GM12874 (cell line): ENCODE measurements at regions not wholly inside any gene's neighbourhood (a gene's known extent, or its start where the extent isn't known, plus 50 kb on each side); places are given as distances from the start of the nearest gene placed in this dataset.

Source experiments
- CTCF ChIP-seq: IDR thresholded peaks from 2 replicates; pipeline ENCODE4 v1.5.1; 2011; ENCODE audit warnings: low read depth, mild to moderate bottlenecking, control low read depth, low read length, moderate library complexity; ENCODE audit not compliant: insufficient read depth

GRCh38 chr2:7673853-7674252 is 756.6 kb downstream of the RNF144A start:
- no peak for TF ChIP-seq CTCF

GRCh38 chr2:7674606-7675005 is 757.4 kb downstream of the RNF144A start:
- TF ChIP-seq CTCF: no peak

GRCh38 chr2:7676714-7677113 is 759.5 kb downstream of the RNF144A start:
- TF ChIP-seq CTCF: no peak

DNA sequence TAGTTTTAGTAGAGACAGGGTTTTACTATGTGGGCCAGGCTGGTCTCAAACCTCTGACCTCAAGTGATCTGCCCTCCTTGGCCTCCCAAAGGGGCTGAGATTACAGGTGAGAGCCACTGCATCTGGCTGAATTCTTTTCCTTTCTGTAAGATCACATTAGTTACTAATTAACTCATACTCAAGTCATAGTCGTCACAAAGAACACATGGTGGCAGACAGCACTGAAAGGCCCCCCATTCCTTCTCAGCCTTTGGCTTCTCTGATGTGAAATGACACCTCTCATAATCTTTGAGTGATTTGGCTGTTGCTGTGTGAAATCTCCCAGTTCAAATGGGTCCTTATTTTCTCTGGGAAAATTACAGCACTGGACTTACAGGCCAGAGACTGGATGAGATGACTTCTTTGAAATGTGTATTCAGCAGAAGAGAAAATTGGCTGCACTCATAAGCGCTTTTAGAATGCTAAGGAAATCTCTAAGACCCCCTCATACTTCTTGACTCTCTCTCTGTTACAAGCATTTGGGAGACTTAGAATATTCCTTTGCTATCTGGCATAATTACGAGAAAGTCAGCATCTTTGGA is 764.8 kb downstream of the RNF144A start:
- no peak for TF ChIP-seq CTCF

DNA sequence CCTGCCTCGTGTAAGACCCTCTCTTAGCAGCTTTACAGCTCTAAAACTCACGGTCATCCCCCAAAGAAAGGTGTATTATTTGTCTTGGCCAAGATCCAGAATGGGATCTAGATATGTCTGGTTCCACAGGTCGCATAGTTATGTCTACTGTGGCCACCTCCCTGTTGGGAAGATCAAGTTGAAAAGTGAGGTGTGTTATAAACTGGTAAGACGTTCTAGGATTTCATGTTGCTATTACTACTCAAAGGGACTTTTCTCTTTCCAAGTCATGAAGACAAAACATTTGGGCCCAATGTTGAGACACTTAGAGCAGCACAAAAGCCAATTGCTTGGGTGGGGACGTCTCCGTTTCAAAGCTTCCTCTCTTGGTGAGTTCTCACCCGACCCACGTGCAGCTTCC is 766.0 kb downstream of the RNF144A start:
- no peak for TF ChIP-seq CTCF

GRCh38 chr2:7683708-7684107 is 766.5 kb downstream of the RNF144A start:
- no peak for TF ChIP-seq CTCF

GRCh38 chr2:7685342-7686015 is 768.3 kb downstream of the RNF144A start:
- TF ChIP-seq CTCF: no peak
